ENCODE measurements at regions not wholly inside any gene's neighbourhood (a gene's known extent, or its start where the extent isn't known, plus 50 kb on each side); places are given as distances from the start of the nearest gene placed in this dataset.

DNA sequence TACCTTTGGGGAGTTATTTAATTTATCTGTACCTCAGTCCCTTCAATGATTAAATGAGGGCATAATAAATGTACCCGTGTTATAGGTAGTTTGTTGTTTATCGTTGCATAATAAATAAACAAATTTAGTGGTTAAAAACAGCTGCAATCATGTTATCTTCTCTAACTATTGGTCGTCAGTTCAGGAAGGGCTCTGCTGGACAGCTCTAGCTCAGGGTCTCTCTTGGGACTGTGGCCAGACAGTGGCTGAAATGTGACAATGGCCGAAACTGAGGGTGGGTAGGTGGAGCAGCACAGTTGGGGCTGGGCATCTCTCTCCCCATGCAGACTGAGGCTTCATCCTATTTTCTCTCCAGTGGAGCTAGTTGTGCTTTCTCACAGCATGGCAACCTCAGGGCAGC lies 632.1 kb upstream of the HS6ST1 start:
- ChIA-PET POLR2A (ENCODE audit: unreplicated experiment) (no interaction called here), CTCF (no interaction called here)
- H3K27me3 ChIP-seq (ENCODE audit: insufficient read depth, low read depth) = peaks cover 39% of the 10 kb centered on the region
- H3K4me2 ChIP-seq = no peak overlapping the region
- DNase-seq = no peak
- H3K4me3 ChIP-seq = no peak overlapping the region
- BruUV-seq (replicated peaks) = no TSS peak
- no peak overlapping the region for H3K27ac ChIP-seq
- no peaks in the 10 kb centered on the region for H3F3A ChIP-seq (ENCODE audit: insufficient read depth, low read depth)
- H4K20me1 ChIP-seq (ENCODE audit: insufficient read depth) = no peaks in the 10 kb centered on the region
- H3K9me3 ChIP-seq (ENCODE audit: insufficient read depth, low read depth) = no peaks in the 10 kb centered on the region
- H3K36me3 ChIP-seq (ENCODE audit: low read depth) = no peaks in the 10 kb centered on the region
- H3K9me2 ChIP-seq (ENCODE audit: insufficient read depth) = no peaks in the 10 kb centered on the region
- intact Hi-C loops (cut with micrococcal nuclease; ENCODE audit: unreplicated experiment) = no loop called here
- no peaks in the 10 kb centered on the region for H3K4me1 ChIP-seq (replicated peaks; ENCODE audit: insufficient read depth)
- TF ChIP-seq, protein P1, sequence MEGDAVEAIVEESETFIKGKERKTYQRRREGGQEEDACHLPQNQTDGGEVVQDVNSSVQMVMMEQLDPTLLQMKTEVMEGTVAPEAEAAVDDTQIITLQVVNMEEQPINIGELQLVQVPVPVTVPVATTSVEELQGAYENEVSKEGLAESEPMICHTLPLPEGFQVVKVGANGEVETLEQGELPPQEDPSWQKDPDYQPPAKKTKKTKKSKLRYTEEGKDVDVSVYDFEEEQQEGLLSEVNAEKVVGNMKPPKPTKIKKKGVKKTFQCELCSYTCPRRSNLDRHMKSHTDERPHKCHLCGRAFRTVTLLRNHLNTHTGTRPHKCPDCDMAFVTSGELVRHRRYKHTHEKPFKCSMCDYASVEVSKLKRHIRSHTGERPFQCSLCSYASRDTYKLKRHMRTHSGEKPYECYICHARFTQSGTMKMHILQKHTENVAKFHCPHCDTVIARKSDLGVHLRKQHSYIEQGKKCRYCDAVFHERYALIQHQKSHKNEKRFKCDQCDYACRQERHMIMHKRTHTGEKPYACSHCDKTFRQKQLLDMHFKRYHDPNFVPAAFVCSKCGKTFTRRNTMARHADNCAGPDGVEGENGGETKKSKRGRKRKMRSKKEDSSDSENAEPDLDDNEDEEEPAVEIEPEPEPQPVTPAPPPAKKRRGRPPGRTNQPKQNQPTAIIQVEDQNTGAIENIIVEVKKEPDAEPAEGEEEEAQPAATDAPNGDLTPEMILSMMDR (conservative IDR thresholded peaks at IDR 0.05) = no peak
- no peak for TF ChIP-seq EZH2 (IDR thresholded peaks at IDR 0.05; ENCODE audit: low read depth)
- H2AFZ ChIP-seq = no peak overlapping the region
- H3K79me2 ChIP-seq (ENCODE audit: low read depth) = no peaks in the 10 kb centered on the region

DNA sequence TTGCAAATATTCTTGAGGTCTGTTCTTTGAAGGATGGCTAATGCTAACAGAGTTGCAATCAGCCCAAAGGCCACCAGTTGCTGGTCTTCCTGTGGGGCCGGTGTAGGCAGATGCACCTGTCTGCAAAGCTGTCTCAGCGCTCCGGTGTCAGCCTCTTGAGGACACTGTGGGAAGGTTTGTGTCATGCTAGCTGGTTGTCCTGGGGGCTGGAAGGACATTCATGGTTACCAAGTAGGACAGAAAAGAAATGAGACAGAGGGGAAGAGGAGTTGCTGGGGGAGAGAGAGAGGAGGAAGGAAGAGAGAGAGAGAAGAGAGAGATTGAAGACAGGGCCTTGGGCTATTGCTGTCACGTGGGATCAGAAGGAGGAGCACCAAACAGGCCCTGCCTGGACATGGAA lies 639.6 kb upstream of the HS6ST1 start:
- Histone ChIP-seq H2AFZ (no peak overlapping the region), H3F3A (ENCODE audit: insufficient read depth, low read depth) (no peaks in the 10 kb centered on the region), H3K36me3 (ENCODE audit: low read depth) (no peaks in the 10 kb centered on the region), H3K9me3 (ENCODE audit: insufficient read depth, low read depth) (no peaks in the 10 kb centered on the region), H4K20me1 (ENCODE audit: insufficient read depth) (no peaks in the 10 kb centered on the region), H3K4me2 (no peak overlapping the region), H3K27me3 (ENCODE audit: insufficient read depth, low read depth) (peaks cover 34% of the 10 kb centered on the region), H3K27ac (no peak overlapping the region), H3K4me3 (no peak overlapping the region), H3K79me2 (ENCODE audit: low read depth) (no peaks in the 10 kb centered on the region), H3K4me1 (replicated peaks; ENCODE audit: insufficient read depth) (no peaks in the 10 kb centered on the region), H3K9me2 (ENCODE audit: insufficient read depth) (no peaks in the 10 kb centered on the region)
- DNase-seq = no peak
- ChIA-PET POLR2A (ENCODE audit: unreplicated experiment) (no interaction called here), CTCF (no interaction called here)
- BruUV-seq (replicated peaks) = no TSS peak
- intact Hi-C loops (cut with micrococcal nuclease; ENCODE audit: unreplicated experiment) = no loop called here
- no peak for TF ChIP-seq EZH2 (IDR thresholded peaks at IDR 0.05; ENCODE audit: low read depth)
- TF ChIP-seq, protein P1 (conservative IDR thresholded peaks at IDR 0.05) = no peak

DNA sequence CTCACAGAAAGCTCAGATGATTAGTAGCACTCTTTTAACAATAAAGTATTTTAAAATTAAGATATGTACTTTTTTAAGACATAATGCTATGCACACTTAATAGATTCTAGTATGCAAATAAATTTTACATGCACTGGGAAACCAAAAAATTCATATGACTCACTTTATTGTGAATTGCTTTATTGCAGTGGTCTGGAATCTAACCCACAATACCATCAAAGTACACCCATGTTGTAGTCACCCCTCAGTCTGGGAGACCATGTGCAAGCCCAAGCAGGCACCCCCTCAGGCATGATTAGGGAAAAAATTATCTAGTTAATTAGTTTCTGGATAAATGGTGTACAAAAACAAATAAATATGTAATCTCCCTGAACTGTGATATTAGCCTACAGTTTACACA lies 649.0 kb upstream of the HS6ST1 start:
- intact Hi-C loops (cut with micrococcal nuclease; ENCODE audit: unreplicated experiment) = no loop called here
- no TSS peak for BruUV-seq (replicated peaks)
- TF ChIP-seq, protein P1 (conservative IDR thresholded peaks at IDR 0.05) = no peak
- TF ChIP-seq EZH2 (IDR thresholded peaks at IDR 0.05; ENCODE audit: low read depth) = no peak

More for the DNA sequence above, 649.0 kb upstream of the HS6ST1 start:
- Histone ChIP-seq H3K9me3 (ENCODE audit: insufficient read depth, low read depth) (no peaks in the 10 kb centered on the region), H3K4me3 (no peak overlapping the region), H3K36me3 (ENCODE audit: low read depth) (no peaks in the 10 kb centered on the region), H3K4me2 (no peak overlapping the region), H3K27me3 (ENCODE audit: insufficient read depth, low read depth) (0 out of 2 replicates have a peak, but pooled peaks cover 9% of the 10 kb centered on the region), H3K79me2 (ENCODE audit: low read depth) (no peaks in the 10 kb centered on the region), H4K20me1 (ENCODE audit: insufficient read depth) (no peaks in the 10 kb centered on the region), H3F3A (ENCODE audit: insufficient read depth, low read depth) (no peaks in the 10 kb centered on the region), H3K27ac (no peak overlapping the region), H3K4me1 (replicated peaks; ENCODE audit: insufficient read depth) (no peaks in the 10 kb centered on the region), H3K9me2 (ENCODE audit: insufficient read depth) (no peaks in the 10 kb centered on the region), H2AFZ (no peak overlapping the region)
- CTCF ChIA-PET = no interaction called here
- DNase-seq = no peak
- POLR2A ChIA-PET (ENCODE audit: unreplicated experiment) = interaction anchor here (0.6 kb wide), 1 partner anchor 389 kb away, joined by 5 read pairs; no protein-coding TSS in a partner anchor
